HEK293 (cell line): ENCODE measurements at regions not wholly inside any gene's neighbourhood (a gene's known extent, or its start where the extent isn't known, plus 50 kb on each side); places are given as distances from the start of the nearest gene placed in this dataset.

ENCODE experiments used
- CTCF ChIA-PET: fragments of 350-600 bp; formaldehyde crosslinking; extraction: SDS; loops from one replicate; lab custom pipeline; 2021; ENCODE audit warnings: antibody characterized with exemption; lab: Yijun Ruan, JAX
- POLR2A ChIA-PET: fragments of 300-600 bp; formaldehyde crosslinking; extraction: SDS; loops from one replicate; lab custom pipeline; 2020; ENCODE audit warnings: antibody characterized with exemption, inconsistent platforms; lab: Yijun Ruan, JAX
- H3K27ac ChIP-seq: fragments of 200-500 bp; sonication (Bioruptor generic); 2 replicates; pipeline ENCODE4 v1.5.1; 2014; ENCODE audit warnings: low read depth, low read length, control low read depth, inconsistent platforms; ENCODE audit errors: extremely low read depth
- H3K36me3 ChIP-seq, 2 experiments: fragments of 200-500 bp in 1 of 2; sonication (Bioruptor generic) in 1 of 2; 1 replicate in 1 of 2; 2 replicates in 1 of 2; pipeline ENCODE4 v1.5.1; 2014 to 2017; ENCODE audit warnings: inconsistent platforms in 2 of 2, low read length in 2 of 2; ENCODE audit not compliant: control insufficient read depth in 2 of 2, insufficient read depth in 1 of 2
- H3K4me1 ChIP-seq: fragments of 200-500 bp; sonication (Bioruptor generic); 2 replicates; pipeline ENCODE4 v1.5.1; 2014; ENCODE audit warnings: mild to moderate bottlenecking, low read length, inconsistent platforms; ENCODE audit not compliant: control insufficient read depth, insufficient read depth
- H3K4me3 ChIP-seq: 2 replicates; pipeline ENCODE4 v1.5.1; 2011; ENCODE audit warnings: low read depth, mild to moderate bottlenecking, control low read depth, low read length, moderate library complexity
- H3K9me3 ChIP-seq: fragments of 200-500 bp; sonication (Bioruptor generic); 2 replicates; pipeline ENCODE4 v1.5.1; 2014; ENCODE audit warnings: low read depth, low read length, inconsistent platforms; ENCODE audit not compliant: control insufficient read depth, insufficient read depth
- GLIS2 ChIP-seq: fragments of 450-650 bp; formaldehyde crosslinking; IDR thresholded peaks from 2 replicates; pipeline ENCODE4 v1.5.1; 2016; ENCODE audit warnings: missing biosample characterization, missing genetic modification characterization
- MEIS1 ChIP-seq: sonication (generic); formaldehyde crosslinking; IDR thresholded peaks from 2 replicates; pipeline ENCODE4 v1.8.1; 2022; ENCODE audit warnings: missing genetic modification reagents, mild to moderate bottlenecking, borderline replicate concordance
- OSR2 ChIP-seq: fragments of 450-650 bp; formaldehyde crosslinking; IDR thresholded peaks from 2 replicates; pipeline ENCODE4 v1.5.1; 2016; ENCODE audit warnings: missing biosample characterization, missing genetic modification characterization
- SETDB1 ChIP-seq: IDR thresholded peaks from one replicate; pipeline ENCODE4 v1.6.1; 2017; ENCODE audit warnings: mild to moderate bottlenecking, low read length, moderate library complexity, mixed read lengths; ENCODE audit not compliant: insufficient read length
- SP7 ChIP-seq: fragments of 450-650 bp; formaldehyde crosslinking; IDR thresholded peaks from 2 replicates; pipeline ENCODE4 v1.5.1; 2016; ENCODE audit warnings: missing biosample characterization, missing genetic modification characterization
- YY1 ChIP-seq: fragments of 450-650 bp; formaldehyde crosslinking; IDR thresholded peaks from 2 replicates; pipeline ENCODE4 v1.5.1; 2018; ENCODE audit warnings: missing biosample characterization, missing genetic modification characterization
- ZBTB1 ChIP-seq: fragments of 450-650 bp; formaldehyde crosslinking; IDR thresholded peaks from 2 replicates; pipeline ENCODE4 v1.5.1; 2016; ENCODE audit warnings: missing biosample characterization, missing genetic modification characterization
- ZEB2 ChIP-seq: fragments of 450-650 bp; formaldehyde crosslinking; IDR thresholded peaks from 2 replicates; pipeline ENCODE4 v1.5.1; 2016; ENCODE audit warnings: missing biosample characterization, missing genetic modification characterization
- ZFP41 ChIP-seq: fragments of 450-650 bp; formaldehyde crosslinking; IDR thresholded peaks from 2 replicates; pipeline ENCODE4 v1.5.1; 2016; ENCODE audit warnings: missing biosample characterization, missing genetic modification characterization, borderline replicate concordance
- ZNF10 ChIP-seq: fragments of 450-650 bp; formaldehyde crosslinking; IDR thresholded peaks from 2 replicates; pipeline ENCODE4 v1.5.1; 2017; ENCODE audit warnings: missing biosample characterization, missing genetic modification characterization
- ZNF184 ChIP-seq: fragments of 450-650 bp; IDR thresholded peaks from 2 replicates; pipeline ENCODE4 v1.5.1; 2018; ENCODE audit warnings: missing biosample characterization, mild to moderate bottlenecking, missing genetic modification characterization
- ZNF221 ChIP-seq: fragments of 450-650 bp; formaldehyde crosslinking; IDR thresholded peaks from 2 replicates; pipeline ENCODE4 v1.5.1; 2017; ENCODE audit warnings: missing biosample characterization, missing genetic modification characterization, borderline replicate concordance
- ZNF239 ChIP-seq: fragments of 450-650 bp; formaldehyde crosslinking; IDR thresholded peaks from 2 replicates; pipeline ENCODE4 v1.5.1; 2016; ENCODE audit warnings: missing biosample characterization, missing genetic modification characterization
- ZNF404 ChIP-seq: fragments of 450-650 bp; formaldehyde crosslinking; IDR thresholded peaks from 2 replicates; pipeline ENCODE4 v1.5.1; 2017; ENCODE audit warnings: missing biosample characterization, missing genetic modification characterization
- ZNF514 ChIP-seq: fragments of 450-650 bp; formaldehyde crosslinking; IDR thresholded peaks from 2 replicates; pipeline ENCODE4 v1.5.1; 2016; ENCODE audit warnings: missing biosample characterization, missing genetic modification characterization
- ZNF776 ChIP-seq: fragments of 450-650 bp; formaldehyde crosslinking; IDR thresholded peaks from 2 replicates; pipeline ENCODE4 v1.5.0; 2017; ENCODE audit warnings: missing biosample characterization, missing genetic modification characterization, borderline replicate concordance
- TF ChIP-seq, protein P1 (sequence below): fragments of 450-650 bp; formaldehyde crosslinking; IDR thresholded peaks from 2 replicates; pipeline ENCODE4 v1.5.1; 2016; ENCODE audit warnings: missing biosample characterization, missing genetic modification characterization
- TF ChIP-seq, protein P2 (sequence below): fragments of 450-650 bp; formaldehyde crosslinking; IDR thresholded peaks from 2 replicates; pipeline ENCODE4 v1.5.1; 2016; ENCODE audit warnings: missing biosample characterization, missing genetic modification characterization
- TF ChIP-seq, protein P3 (sequence below): fragments of 450-650 bp; formaldehyde crosslinking; IDR thresholded peaks from 2 replicates; pipeline ENCODE4 v1.5.1; 2016; ENCODE audit warnings: missing biosample characterization, missing genetic modification characterization, borderline replicate concordance

DNA sequence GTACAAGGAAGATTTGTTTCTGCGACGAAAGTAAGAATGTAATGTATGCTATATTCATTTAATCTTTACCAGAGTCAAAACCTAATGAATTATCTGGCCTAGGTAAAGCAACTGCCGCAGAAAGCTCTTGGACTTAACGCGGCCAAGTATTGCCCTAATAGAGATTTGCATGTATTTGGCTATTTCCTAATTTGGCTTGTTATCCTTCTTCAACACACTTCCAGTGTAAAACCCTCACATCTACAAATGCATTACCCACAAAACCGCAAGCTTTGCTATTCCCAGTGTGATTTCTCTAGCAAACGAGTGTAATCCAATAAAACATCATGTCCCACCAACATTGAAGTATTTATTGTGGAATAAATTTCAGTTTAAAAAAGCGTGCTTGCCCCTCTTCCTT is 123.8 kb upstream of the LMO4 start:
- Histone ChIP-seq H3K27ac (no peak overlapping the region), H3K36me3 (no peaks in the 10 kb centered on the region), H3K9me3 (no peaks in the 10 kb centered on the region), H3K4me1 (no peaks in the 10 kb centered on the region), H3K4me3 (no peak overlapping the region)
- TF ChIP-seq ZNF514 (no peak), MEIS1 (no peak), ZNF404 (tag by site-specific recombination) (no peak), ZNF184 (no peak), ZBTB1 (no peak), OSR2 (tag by site-specific recombination) (no peak), ZFP41 (tag by site-specific recombination) (no peak), GLIS2 (no peak), ZEB2 (tag by site-specific recombination) (no peak), ZNF10 (tag by site-specific recombination) (no peak), ZNF221 (tag by site-specific recombination) (no peak), YY1 (tag by site-specific recombination) (no peak), ZNF239 (tag by site-specific recombination) (no peak), SP7 (no peak), ZNF776 (tag by site-specific recombination) (no peak), SETDB1 (no peak)
- TF ChIP-seq, protein P1, sequence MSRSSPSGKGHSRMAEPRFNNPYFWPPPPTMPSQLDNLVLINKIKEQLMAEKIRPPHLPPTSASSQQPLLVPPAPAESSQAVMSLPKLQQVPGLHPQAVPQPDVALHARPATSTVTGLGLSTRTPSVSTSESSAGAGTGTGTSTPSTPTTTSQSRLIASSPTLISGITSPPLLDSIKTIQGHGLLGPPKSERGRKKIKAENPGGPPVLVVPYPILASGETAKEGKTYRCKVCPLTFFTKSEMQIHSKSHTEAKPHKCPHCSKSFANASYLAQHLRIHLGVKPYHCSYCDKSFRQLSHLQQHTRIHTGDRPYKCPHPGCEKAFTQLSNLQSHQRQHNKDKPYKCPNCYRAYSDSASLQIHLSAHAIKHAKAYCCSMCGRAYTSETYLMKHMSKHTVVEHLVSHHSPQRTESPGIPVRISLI (tag by site-specific recombination), result no peak
- TF ChIP-seq, protein P2, sequence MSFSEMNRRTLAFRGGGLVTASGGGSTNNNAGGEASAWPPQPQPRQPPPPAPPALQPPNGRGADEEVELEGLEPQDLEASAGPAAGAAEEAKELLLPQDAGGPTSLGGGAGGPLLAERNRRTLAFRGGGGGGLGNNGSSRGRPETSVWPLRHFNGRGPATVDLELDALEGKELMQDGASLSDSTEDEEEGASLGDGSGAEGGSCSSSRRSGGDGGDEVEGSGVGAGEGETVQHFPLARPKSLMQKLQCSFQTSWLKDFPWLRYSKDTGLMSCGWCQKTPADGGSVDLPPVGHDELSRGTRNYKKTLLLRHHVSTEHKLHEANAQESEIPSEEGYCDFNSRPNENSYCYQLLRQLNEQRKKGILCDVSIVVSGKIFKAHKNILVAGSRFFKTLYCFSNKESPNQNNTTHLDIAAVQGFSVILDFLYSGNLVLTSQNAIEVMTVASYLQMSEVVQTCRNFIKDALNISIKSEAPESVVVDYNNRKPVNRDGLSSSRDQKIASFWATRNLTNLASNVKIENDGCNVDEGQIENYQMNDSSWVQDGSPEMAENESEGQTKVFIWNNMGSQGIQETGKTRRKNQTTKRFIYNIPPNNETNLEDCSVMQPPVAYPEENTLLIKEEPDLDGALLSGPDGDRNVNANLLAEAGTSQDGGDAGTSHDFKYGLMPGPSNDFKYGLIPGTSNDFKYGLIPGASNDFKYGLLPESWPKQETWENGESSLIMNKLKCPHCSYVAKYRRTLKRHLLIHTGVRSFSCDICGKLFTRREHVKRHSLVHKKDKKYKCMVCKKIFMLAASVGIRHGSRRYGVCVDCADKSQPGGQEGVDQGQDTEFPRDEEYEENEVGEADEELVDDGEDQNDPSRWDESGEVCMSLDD (tag by site-specific recombination), result no peak
- TF ChIP-seq, protein P3, sequence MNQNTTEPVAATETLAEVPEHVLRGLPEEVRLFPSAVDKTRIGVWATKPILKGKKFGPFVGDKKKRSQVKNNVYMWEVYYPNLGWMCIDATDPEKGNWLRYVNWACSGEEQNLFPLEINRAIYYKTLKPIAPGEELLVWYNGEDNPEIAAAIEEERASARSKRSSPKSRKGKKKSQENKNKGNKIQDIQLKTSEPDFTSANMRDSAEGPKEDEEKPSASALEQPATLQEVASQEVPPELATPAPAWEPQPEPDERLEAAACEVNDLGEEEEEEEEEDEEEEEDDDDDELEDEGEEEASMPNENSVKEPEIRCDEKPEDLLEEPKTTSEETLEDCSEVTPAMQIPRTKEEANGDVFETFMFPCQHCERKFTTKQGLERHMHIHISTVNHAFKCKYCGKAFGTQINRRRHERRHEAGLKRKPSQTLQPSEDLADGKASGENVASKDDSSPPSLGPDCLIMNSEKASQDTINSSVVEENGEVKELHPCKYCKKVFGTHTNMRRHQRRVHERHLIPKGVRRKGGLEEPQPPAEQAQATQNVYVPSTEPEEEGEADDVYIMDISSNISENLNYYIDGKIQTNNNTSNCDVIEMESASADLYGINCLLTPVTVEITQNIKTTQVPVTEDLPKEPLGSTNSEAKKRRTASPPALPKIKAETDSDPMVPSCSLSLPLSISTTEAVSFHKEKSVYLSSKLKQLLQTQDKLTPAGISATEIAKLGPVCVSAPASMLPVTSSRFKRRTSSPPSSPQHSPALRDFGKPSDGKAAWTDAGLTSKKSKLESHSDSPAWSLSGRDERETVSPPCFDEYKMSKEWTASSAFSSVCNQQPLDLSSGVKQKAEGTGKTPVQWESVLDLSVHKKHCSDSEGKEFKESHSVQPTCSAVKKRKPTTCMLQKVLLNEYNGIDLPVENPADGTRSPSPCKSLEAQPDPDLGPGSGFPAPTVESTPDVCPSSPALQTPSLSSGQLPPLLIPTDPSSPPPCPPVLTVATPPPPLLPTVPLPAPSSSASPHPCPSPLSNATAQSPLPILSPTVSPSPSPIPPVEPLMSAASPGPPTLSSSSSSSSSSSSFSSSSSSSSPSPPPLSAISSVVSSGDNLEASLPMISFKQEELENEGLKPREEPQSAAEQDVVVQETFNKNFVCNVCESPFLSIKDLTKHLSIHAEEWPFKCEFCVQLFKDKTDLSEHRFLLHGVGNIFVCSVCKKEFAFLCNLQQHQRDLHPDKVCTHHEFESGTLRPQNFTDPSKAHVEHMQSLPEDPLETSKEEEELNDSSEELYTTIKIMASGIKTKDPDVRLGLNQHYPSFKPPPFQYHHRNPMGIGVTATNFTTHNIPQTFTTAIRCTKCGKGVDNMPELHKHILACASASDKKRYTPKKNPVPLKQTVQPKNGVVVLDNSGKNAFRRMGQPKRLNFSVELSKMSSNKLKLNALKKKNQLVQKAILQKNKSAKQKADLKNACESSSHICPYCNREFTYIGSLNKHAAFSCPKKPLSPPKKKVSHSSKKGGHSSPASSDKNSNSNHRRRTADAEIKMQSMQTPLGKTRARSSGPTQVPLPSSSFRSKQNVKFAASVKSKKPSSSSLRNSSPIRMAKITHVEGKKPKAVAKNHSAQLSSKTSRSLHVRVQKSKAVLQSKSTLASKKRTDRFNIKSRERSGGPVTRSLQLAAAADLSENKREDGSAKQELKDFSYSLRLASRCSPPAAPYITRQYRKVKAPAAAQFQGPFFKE, result no peak
- POLR2A ChIA-PET, result no interaction called here
- CTCF ChIA-PET, result no interaction called here
